ENCODE measurements at regions not wholly inside any gene's neighbourhood (a gene's known extent, or its start where the extent isn't known, plus 50 kb on each side); places are given as distances from the start of the nearest gene placed in this dataset.

- no TSS peak for BruUV-seq (replicated peaks)
- intact Hi-C loops (cut with micrococcal nuclease; ENCODE audit: unreplicated experiment), result no loop called here
- POLR2A ChIA-PET, result no interaction called here
These were observed 364.7 kb downstream of the PRELID2 start for GRCh38 chr5:145470396-145470979.

GRCh38 chr5:145467446-145467845, 367.7 kb downstream of the PRELID2 start:
- Histone ChIP-seq H3K4me1 (no peaks in the 10 kb centered on the region), H3K4me3 (ENCODE audit: low read depth, low read length) (no peak overlapping the region), H3K27me3 (replicated peaks; ENCODE audit: control insufficient read depth, insufficient read depth, low read length) (no peaks in the 10 kb centered on the region), H3K36me3 (ENCODE audit: control insufficient read depth, insufficient read depth, low read length) (no peaks in the 10 kb centered on the region), H3K9me3 (no peaks in the 10 kb centered on the region)
- H3K27me3 Mint-ChIP-seq (ENCODE audit: insufficient read depth, unreplicated experiment), result no peaks in the 10 kb centered on the region
- TF ChIP-seq CTCF (IDR thresholded peaks at IDR 0.05; ENCODE audit: insufficient read depth in 1 of 2, low read depth in 1 of 2, low read length in 1 of 2, severe bottlenecking in 1 of 2, unreplicated experiment in 1 of 2), result no peak
- no peak for DNase-seq
- no peak overlapping the region for H3K27ac Mint-ChIP-seq (ENCODE audit: unreplicated experiment)
- no TSS peak for BruUV-seq (replicated peaks)
- ChIA-PET CTCF (no interaction called here), POLR2A (no interaction called here)
- H3K9me3 Mint-ChIP-seq (ENCODE audit: unreplicated experiment), result no peaks in the 10 kb centered on the region
- no peaks in the 10 kb centered on the region for H3K36me3 Mint-ChIP-seq (ENCODE audit: insufficient read depth, unreplicated experiment)
- H3K4me1 Mint-ChIP-seq (ENCODE audit: low read depth, unreplicated experiment), result no peaks in the 10 kb centered on the region
- intact Hi-C loops (cut with micrococcal nuclease; ENCODE audit: unreplicated experiment), result no loop called here
- no peak overlapping the region for H3K4me3 Mint-ChIP-seq (ENCODE audit: unreplicated experiment)

More at GRCh38 chr5:145470396-145470979, 364.7 kb downstream of the PRELID2 start:
- Histone ChIP-seq H3K27me3 (replicated peaks; ENCODE audit: control insufficient read depth, insufficient read depth, low read length) (no peaks in the 10 kb centered on the region), H3K9me3 (no peaks in the 10 kb centered on the region), H3K4me3 (ENCODE audit: low read depth, low read length) (no peak overlapping the region), H3K4me1 (no peaks in the 10 kb centered on the region), H3K36me3 (ENCODE audit: control insufficient read depth, insufficient read depth, low read length) (no peaks in the 10 kb centered on the region)
- Mint-ChIP-seq H3K36me3 (ENCODE audit: insufficient read depth, unreplicated experiment) (no peaks in the 10 kb centered on the region), H3K4me3 (ENCODE audit: unreplicated experiment) (no peak overlapping the region), H3K4me1 (ENCODE audit: low read depth, unreplicated experiment) (no peaks in the 10 kb centered on the region), H3K27me3 (ENCODE audit: insufficient read depth, unreplicated experiment) (no peaks in the 10 kb centered on the region), H3K9me3 (ENCODE audit: unreplicated experiment) (no peaks in the 10 kb centered on the region), H3K27ac (ENCODE audit: unreplicated experiment) (no peak overlapping the region)
- DNase-seq, result no peak
- CTCF ChIA-PET, result no interaction called here
- TF ChIP-seq CTCF (IDR thresholded peaks at IDR 0.05; ENCODE audit: insufficient read depth in 1 of 2, low read depth in 1 of 2, low read length in 1 of 2, severe bottlenecking in 1 of 2, unreplicated experiment in 1 of 2), result no peak

- no peak for TF ChIP-seq CTCF (IDR thresholded peaks at IDR 0.05; ENCODE audit: insufficient read depth in 1 of 2, low read depth in 1 of 2, low read length in 1 of 2, severe bottlenecking in 1 of 2, unreplicated experiment in 1 of 2)
- H3K36me3 Mint-ChIP-seq (ENCODE audit: insufficient read depth, unreplicated experiment), result no peaks in the 10 kb centered on the region
- DNase-seq, result no peak
- no peak overlapping the region for H3K4me3 ChIP-seq (ENCODE audit: low read depth, low read length)
- intact Hi-C loops (cut with micrococcal nuclease; ENCODE audit: unreplicated experiment), result no loop called here
- no peaks in the 10 kb centered on the region for H3K27me3 ChIP-seq (replicated peaks; ENCODE audit: control insufficient read depth, insufficient read depth, low read length)
- ChIA-PET POLR2A (no interaction called here), CTCF (no interaction called here)
- no peak overlapping the region for H3K27ac Mint-ChIP-seq (ENCODE audit: unreplicated experiment)
- H3K9me3 ChIP-seq, result no peaks in the 10 kb centered on the region
- H3K4me1 Mint-ChIP-seq (ENCODE audit: low read depth, unreplicated experiment), result no peaks in the 10 kb centered on the region
- no peaks in the 10 kb centered on the region for H3K36me3 ChIP-seq (ENCODE audit: control insufficient read depth, insufficient read depth, low read length)
- no TSS peak for BruUV-seq (replicated peaks)
- H3K9me3 Mint-ChIP-seq (ENCODE audit: unreplicated experiment), result no peaks in the 10 kb centered on the region
- no peaks in the 10 kb centered on the region for H3K4me1 ChIP-seq
- no peaks in the 10 kb centered on the region for H3K27me3 Mint-ChIP-seq (ENCODE audit: insufficient read depth, unreplicated experiment)
- H3K4me3 Mint-ChIP-seq (ENCODE audit: unreplicated experiment), result no peak overlapping the region
These were observed 368.6 kb downstream of the PRELID2 start for GRCh38 chr5:145466533-145466932.
